ENCODE measurements at regions not wholly inside any gene's neighbourhood (a gene's known extent, or its start where the extent isn't known, plus 50 kb on each side); places are given as distances from the start of the nearest gene placed in this dataset.

DNA sequence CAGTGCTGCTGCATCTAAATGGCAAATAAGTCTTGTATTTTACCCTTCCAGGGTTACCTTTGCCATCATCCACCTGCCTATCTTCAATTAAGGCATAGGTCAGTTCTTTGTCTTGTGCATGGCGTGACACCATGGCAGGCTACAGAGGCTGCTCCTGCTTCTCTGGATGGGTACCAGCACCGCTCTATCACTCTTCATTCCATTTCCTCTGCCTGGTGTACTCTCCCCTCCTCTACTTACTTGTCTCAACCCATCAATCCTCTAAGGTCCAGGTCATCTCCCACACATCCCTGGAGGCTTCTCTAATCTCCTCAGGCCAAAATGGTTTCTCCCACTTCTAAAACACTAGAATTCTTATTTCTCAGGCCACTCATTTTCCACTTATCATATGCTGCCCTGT, 257.5 kb downstream of the BARHL2 start:
- TF ChIP-seq, protein P1, sequence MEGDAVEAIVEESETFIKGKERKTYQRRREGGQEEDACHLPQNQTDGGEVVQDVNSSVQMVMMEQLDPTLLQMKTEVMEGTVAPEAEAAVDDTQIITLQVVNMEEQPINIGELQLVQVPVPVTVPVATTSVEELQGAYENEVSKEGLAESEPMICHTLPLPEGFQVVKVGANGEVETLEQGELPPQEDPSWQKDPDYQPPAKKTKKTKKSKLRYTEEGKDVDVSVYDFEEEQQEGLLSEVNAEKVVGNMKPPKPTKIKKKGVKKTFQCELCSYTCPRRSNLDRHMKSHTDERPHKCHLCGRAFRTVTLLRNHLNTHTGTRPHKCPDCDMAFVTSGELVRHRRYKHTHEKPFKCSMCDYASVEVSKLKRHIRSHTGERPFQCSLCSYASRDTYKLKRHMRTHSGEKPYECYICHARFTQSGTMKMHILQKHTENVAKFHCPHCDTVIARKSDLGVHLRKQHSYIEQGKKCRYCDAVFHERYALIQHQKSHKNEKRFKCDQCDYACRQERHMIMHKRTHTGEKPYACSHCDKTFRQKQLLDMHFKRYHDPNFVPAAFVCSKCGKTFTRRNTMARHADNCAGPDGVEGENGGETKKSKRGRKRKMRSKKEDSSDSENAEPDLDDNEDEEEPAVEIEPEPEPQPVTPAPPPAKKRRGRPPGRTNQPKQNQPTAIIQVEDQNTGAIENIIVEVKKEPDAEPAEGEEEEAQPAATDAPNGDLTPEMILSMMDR (IDR thresholded peaks at IDR 0.05 in 4 of 5, conservative IDR thresholded peaks at IDR 0.05 in 1 of 5) = no peak
- no peak for TF ChIP-seq POLR2A (IDR thresholded peaks at IDR 0.05)
